GM12865 (cell line): ENCODE measurements at regions not wholly inside any gene's neighbourhood (a gene's known extent, or its start where the extent isn't known, plus 50 kb on each side); places are given as distances from the start of the nearest gene placed in this dataset.

ENCODE experiments used
- DNase-seq: peaks from one replicate; pipeline ENCODE4 v3.0.0; 2010; ENCODE audit warnings: low read depth
- H3K4me3 ChIP-seq: 2 replicates; pipeline ENCODE4 v1.5.1; 2011; ENCODE audit warnings: mild to moderate bottlenecking, low read depth, low read length, control low read depth
- CTCF ChIP-seq: IDR thresholded peaks from 2 replicates; pipeline ENCODE4 v1.5.1; 2011; ENCODE audit warnings: low read length, control low read depth, low read depth, inconsistent platforms; ENCODE audit not compliant: insufficient read depth; ENCODE audit errors: missing control alignments

DNA sequence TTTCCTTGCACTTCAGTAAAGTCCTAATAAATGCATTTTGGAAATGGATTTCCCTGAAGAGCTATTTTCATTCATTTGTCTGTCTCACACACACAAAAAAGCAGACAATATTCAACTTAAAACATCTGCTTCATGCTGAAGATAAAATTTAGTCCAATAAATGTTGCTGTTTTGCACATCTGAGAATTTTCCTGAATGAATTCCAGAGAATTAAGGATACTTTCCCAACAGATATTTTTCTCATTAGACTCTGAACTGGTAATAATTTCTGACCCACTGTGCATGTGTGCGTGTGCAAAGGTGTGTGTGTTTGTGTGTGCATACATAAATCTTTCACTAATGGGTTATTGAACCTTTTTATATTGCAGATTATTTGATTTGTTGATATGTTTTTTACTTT is 390.2 kb upstream of the TMEFF2 start:
- DNase-seq, result no peak
- H3K4me3 ChIP-seq, result no peak overlapping the region
- no peak for TF ChIP-seq CTCF

- TF ChIP-seq CTCF, result no peak
- no peak for DNase-seq
- no peak overlapping the region for H3K4me3 ChIP-seq
These were observed 385.4 kb upstream of the TMEFF2 start for GRCh38 chr2:192579965-192580700.

DNA sequence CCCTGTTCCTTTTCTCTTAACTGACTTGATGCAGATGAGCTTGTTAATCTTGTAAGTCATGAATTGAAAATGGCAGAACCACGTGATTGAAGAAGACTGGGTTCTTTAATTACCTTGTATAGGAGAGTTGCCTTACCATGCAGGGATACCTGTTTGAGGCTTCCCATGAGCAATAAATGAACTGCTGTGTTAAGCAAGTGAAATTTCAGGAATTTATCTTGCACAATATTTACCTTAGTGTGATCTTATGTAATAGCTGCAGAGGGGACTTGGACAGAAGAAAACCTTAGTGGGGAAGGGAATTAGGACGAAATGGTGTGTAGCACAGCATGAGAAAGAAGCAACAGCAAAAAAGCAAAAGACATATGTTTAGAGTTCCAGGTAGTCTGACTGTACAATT is 384.0 kb upstream of the TMEFF2 start:
- DNase-seq, result no peak
- no peak overlapping the region for H3K4me3 ChIP-seq
- TF ChIP-seq CTCF, result no peak

DNA sequence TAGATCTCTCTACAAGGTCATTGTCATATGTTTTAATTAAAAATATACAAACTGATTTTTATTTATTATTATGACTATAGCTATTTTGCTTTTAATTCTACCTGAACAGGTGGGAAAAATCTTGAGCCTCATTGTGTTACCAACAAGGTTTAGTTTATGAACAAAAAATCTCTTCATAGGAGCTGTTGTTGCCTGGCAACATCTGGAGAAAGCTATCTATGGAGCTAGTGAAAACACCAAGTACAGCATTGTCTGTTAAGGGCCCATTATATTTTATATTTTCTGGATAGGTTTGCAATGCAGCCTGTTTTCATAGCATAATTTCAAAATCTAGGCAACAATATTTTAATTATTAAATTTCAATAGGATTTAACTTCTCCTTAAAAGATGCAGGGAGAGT is 383.0 kb upstream of the TMEFF2 start:
- no peak for DNase-seq
- no peak for TF ChIP-seq CTCF

DNA sequence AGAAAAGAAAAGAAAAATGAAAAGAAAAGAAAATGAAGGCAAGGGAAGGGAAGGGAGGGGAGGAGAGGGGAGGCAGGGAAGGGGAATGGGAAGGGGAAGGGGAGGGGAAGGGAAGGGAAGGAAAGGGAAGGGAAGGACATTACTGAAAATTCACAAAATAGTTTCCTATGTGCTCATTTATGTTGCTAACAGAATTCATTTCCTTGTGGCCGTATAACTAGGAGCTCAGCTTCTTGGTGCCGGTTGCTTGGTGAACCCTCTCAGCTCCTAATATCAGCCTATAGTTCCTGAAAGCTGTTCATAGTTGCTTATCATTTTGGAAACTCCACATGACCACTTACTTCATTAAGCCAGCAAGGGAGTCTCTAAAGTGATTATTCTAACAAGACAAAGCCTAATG is 379.8 kb upstream of the TMEFF2 start:
- H3K4me3 ChIP-seq, result no peak overlapping the region
- TF ChIP-seq CTCF, result no peak
- no peak for DNase-seq

More for the DNA sequence above, 383.0 kb upstream of the TMEFF2 start:
- H3K4me3 ChIP-seq, result no peak overlapping the region

DNA sequence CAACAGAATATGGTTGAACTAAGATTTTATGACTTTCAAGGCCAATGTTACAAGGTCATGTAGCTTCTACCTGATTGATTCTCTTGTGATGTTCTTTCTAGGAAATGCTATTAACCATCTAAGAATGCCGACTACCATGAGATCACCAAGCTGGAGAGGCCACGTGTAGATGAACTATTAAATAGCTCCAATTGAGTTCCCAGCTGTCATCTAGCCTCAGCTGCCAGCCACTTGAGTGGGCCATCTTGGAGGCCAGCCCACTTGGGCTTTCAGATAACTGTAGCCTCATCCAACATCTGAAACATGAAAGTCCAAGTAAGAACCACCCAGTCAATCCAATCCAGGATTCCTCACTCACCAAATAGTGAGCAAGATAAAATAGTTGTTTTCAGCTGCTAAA is 376.9 kb upstream of the TMEFF2 start:
- no peak for DNase-seq
- no peak overlapping the region for H3K4me3 ChIP-seq
- no peak for TF ChIP-seq CTCF

DNA sequence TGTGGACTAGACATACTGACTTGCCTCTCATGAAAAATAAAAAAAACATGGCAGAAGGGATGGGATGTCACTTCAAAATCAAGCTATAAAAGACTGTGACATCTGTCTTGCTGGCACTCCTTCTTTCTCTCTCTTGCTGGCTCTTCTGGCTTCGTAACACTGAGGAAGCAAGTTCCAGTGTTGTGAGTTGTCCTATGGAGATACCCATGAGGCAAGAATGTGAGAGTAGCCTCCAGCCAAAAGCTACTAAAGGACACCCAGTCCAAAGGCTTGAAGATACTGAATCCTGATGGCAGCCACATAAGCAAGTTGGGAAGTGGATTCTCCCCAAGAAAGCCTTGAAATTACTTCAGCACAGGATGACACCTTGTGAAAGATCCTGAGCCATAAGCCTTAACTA is 376.1 kb upstream of the TMEFF2 start:
- H3K4me3 ChIP-seq, result no peak overlapping the region
- TF ChIP-seq CTCF, result no peak
- DNase-seq, result no peak
